Natural killer cell (primary cell): ENCODE measurements at regions not wholly inside any gene's neighbourhood (a gene's known extent, or its start where the extent isn't known, plus 50 kb on each side); places are given as distances from the start of the nearest gene placed in this dataset.

Experiments
- ATAC-seq, 3 donors: fragments of 150-1000 bp in 2 of 3; fragments of 200-7000 bp in 1 of 3; cut with Tn5 transposase; 1 replicate in 1 of 3; 2 replicates in 2 of 3; pipeline ENCODE4 v1.10.0; 2021; ENCODE audit warnings: mild to moderate bottlenecking in 2 of 3, moderate library complexity in 2 of 3
- DNase-seq, 2 donors: peaks; one replicate each; pipeline versions ENCODE4 v3.0.0 to v3.0.0-alpha.2; 2013 to 2021; ENCODE audit warnings: mixed read lengths in 1 of 2
- H3K27ac ChIP-seq: one replicate; pipeline ENCODE4 v1.5.1; 2013; ENCODE audit warnings: mild to moderate bottlenecking, low read length
- H3K27me3 ChIP-seq: one replicate; pipeline ENCODE4 v1.6.1; 2013; ENCODE audit warnings: low read length; ENCODE audit not compliant: control insufficient read depth, insufficient read depth
- H3K36me3 ChIP-seq: one replicate; pipeline ENCODE4 v1.6.1; 2013; ENCODE audit warnings: low read length; ENCODE audit not compliant: control insufficient read depth, insufficient read depth
- H3K4me1 ChIP-seq: one replicate; pipeline ENCODE4 v1.6.1; 2013; ENCODE audit warnings: low read length; ENCODE audit not compliant: control insufficient read depth, insufficient read depth
- H3K4me3 ChIP-seq: one replicate; pipeline ENCODE4 v1.5.1; 2013; ENCODE audit warnings: low read length
- H3K9me3 ChIP-seq: one replicate; pipeline ENCODE4 v1.6.1; 2013; ENCODE audit warnings: low read length; ENCODE audit not compliant: control insufficient read depth, insufficient read depth
- H3K27ac Mint-ChIP-seq, 2 donors: one replicate each; pipeline ENCODE4 v1.8.0; 2022; ENCODE audit warnings: mild to moderate bottlenecking in 2 of 2, mixed read lengths in 2 of 2, moderate library complexity in 1 of 2
- H3K27me3 Mint-ChIP-seq, 2 donors: one replicate each; pipeline ENCODE4 v1.8.0; 2022; ENCODE audit warnings: low read depth in 2 of 2, mixed read lengths in 2 of 2
- H3K36me3 Mint-ChIP-seq: one replicate; pipeline ENCODE4 v1.8.0; 2022; ENCODE audit warnings: mixed read lengths
- H3K4me1 Mint-ChIP-seq, 2 donors: one replicate each; pipeline ENCODE4 v1.8.0; 2022; ENCODE audit warnings: mixed read lengths in 2 of 2
- H3K4me3 Mint-ChIP-seq: one replicate; pipeline ENCODE4 v1.8.0; 2022; ENCODE audit warnings: mild to moderate bottlenecking, moderate library complexity, mixed read lengths
- H3K9me3 Mint-ChIP-seq, 2 donors: one replicate each; pipeline ENCODE4 v1.8.0; 2022; ENCODE audit warnings: mixed read lengths in 2 of 2
- WGBS: methylation state at CpG from one replicate; pipeline ENCODE4 v1.1.7; 2013; ENCODE audit warnings: missing lambda C conversion rate; ENCODE audit not compliant: insufficient coverage; 5-methylcytosine and 5-hydroxymethylcytosine counted together
- intact Hi-C: fragments of 100-400 bp; cut with micrococcal nuclease; formaldehyde crosslinking; loops from one replicate; pipeline ENCODE4 v1.14.2; 2022
- TF ChIP-seq, protein P1 (sequence below): fragments of 200-600 bp; IDR thresholded peaks from one replicate; pipeline ENCODE4 v1.8.0; 2022; ENCODE audit warnings: antibody characterized with exemption

DNA sequence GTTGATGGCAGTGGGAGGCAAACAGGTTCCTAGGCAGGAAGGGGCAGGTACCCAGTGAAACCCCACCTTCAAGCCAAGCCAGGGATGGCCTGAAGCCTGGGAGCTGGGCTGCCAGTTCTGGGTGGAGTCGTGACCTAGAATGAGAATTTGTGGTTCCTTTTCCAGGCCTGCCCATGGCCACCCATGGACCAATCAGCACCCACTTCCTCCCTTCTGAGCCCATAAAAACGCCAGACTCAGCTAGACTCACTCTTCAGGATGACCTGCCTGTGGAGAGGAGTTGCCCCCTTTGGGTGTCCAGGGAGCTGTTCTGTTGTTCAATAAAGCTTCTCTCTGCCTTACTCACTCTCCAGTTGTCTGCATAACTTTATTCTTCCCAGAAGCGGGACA, 144.0 kb upstream of the MRPS30 start:
- Histone ChIP-seq H3K9me3 (peaks cover 5% of the 10 kb centered on the region), H3K36me3 (no peaks in the 10 kb centered on the region), H3K4me3 (no peak overlapping the region), H3K27me3 (no peaks in the 10 kb centered on the region), H3K4me1 (no peaks in the 10 kb centered on the region), H3K27ac (no peak overlapping the region)
- Mint-ChIP-seq H3K9me3 (peaks cover 16 to 25% of the 10 kb centered on the region in 2 donors), H3K4me3 (no peak overlapping the region), H3K27me3 (no peaks in the 10 kb centered on the region), H3K4me1 (no peaks in the 10 kb centered on the region), H3K27ac (no peak overlapping the region), H3K36me3 (peaks cover 9% of the 10 kb centered on the region)
- 91% methylated on average over 3 of the region's 3 CpGs for WGBS
- TF ChIP-seq, protein P1, sequence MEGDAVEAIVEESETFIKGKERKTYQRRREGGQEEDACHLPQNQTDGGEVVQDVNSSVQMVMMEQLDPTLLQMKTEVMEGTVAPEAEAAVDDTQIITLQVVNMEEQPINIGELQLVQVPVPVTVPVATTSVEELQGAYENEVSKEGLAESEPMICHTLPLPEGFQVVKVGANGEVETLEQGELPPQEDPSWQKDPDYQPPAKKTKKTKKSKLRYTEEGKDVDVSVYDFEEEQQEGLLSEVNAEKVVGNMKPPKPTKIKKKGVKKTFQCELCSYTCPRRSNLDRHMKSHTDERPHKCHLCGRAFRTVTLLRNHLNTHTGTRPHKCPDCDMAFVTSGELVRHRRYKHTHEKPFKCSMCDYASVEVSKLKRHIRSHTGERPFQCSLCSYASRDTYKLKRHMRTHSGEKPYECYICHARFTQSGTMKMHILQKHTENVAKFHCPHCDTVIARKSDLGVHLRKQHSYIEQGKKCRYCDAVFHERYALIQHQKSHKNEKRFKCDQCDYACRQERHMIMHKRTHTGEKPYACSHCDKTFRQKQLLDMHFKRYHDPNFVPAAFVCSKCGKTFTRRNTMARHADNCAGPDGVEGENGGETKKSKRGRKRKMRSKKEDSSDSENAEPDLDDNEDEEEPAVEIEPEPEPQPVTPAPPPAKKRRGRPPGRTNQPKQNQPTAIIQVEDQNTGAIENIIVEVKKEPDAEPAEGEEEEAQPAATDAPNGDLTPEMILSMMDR: no peak
- ATAC-seq: no peak
- DNase-seq: no peak
- intact Hi-C loops: no loop called here

GRCh38 chr5:44663991-44664710, 144.6 kb upstream of the MRPS30 start:
- no peak overlapping the region for H3K27ac ChIP-seq
- 82% methylated on average over 10 of the region's 10 CpGs for WGBS

DNA sequence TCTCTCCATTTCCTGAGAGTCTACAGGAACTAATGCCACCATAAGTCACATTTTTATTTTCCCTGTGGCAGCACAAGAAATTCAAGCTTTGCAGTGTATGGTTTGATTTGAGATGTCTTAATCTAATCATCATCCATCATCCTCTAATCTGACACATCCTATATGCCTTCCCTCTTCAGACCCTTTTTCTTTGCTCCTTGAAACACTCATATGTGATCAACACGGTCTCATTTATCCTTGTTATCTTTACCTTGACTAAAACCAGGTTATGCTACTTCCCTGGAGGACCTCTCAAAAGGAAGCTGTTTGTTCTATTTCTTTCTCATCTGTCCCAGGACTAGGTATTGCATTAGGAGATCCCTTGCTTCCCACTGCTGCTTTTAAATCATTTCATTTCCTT, 146.9 kb upstream of the MRPS30 start:
- 85% methylated on average over 1 of the region's 1 CpG for WGBS
- Histone ChIP-seq H3K9me3 (peaks cover 5% of the 10 kb centered on the region), H3K36me3 (no peaks in the 10 kb centered on the region), H3K27me3 (no peaks in the 10 kb centered on the region), H3K4me3 (no peak overlapping the region), H3K27ac (no peak overlapping the region), H3K4me1 (no peaks in the 10 kb centered on the region)
- intact Hi-C loops: no loop called here
- ATAC-seq: no peak
- peaks cover 19 to 32% of the 10 kb centered on the region in 2 donors for H3K9me3 Mint-ChIP-seq
- no peaks in the 10 kb centered on the region for H3K27me3 Mint-ChIP-seq
- H3K4me1 Mint-ChIP-seq: no peaks in the 10 kb centered on the region
- H3K4me3 Mint-ChIP-seq: no peak overlapping the region
- peaks cover 9% of the 10 kb centered on the region for H3K36me3 Mint-ChIP-seq
- TF ChIP-seq, protein P1: no peak
- H3K27ac Mint-ChIP-seq: no peak overlapping the region
- no peak for DNase-seq

More at GRCh38 chr5:44663991-44664710, 144.6 kb upstream of the MRPS30 start:
- Mint-ChIP-seq H3K4me1 (no peaks in the 10 kb centered on the region), H3K27ac (no peak overlapping the region), H3K27me3 (no peaks in the 10 kb centered on the region), H3K4me3 (no peak overlapping the region), H3K36me3 (peaks cover 9% of the 10 kb centered on the region), H3K9me3 (peaks cover 16 to 25% of the 10 kb centered on the region in 2 donors)
- no peak overlapping the region for H3K4me3 ChIP-seq
- ATAC-seq (no peak), DNase-seq (no peak)
- H3K36me3 ChIP-seq: no peaks in the 10 kb centered on the region
- TF ChIP-seq, protein P1: no peak
- H3K27me3 ChIP-seq: no peaks in the 10 kb centered on the region
- intact Hi-C loops: no loop called here
- H3K9me3 ChIP-seq: peaks cover 5% of the 10 kb centered on the region
- no peaks in the 10 kb centered on the region for H3K4me1 ChIP-seq

GRCh38 chr5:44660251-44660650, 148.5 kb upstream of the MRPS30 start:
- Mint-ChIP-seq H3K4me1 (no peaks in the 10 kb centered on the region), H3K9me3 (peaks cover 16 to 29% of the 10 kb centered on the region in 2 donors), H3K36me3 (no peaks in the 10 kb centered on the region), H3K4me3 (no peak overlapping the region), H3K27ac (no peak overlapping the region), H3K27me3 (no peaks in the 10 kb centered on the region)
- Histone ChIP-seq H3K36me3 (no peaks in the 10 kb centered on the region), H3K27me3 (no peaks in the 10 kb centered on the region), H3K9me3 (peaks cover 15% of the 10 kb centered on the region), H3K27ac (no peak overlapping the region), H3K4me1 (no peaks in the 10 kb centered on the region), H3K4me3 (no peak overlapping the region)
- intact Hi-C loops: no loop called here
- ATAC-seq: no peak
- TF ChIP-seq, protein P1: no peak
- no peak for DNase-seq
